ENCODE measurements at regions not wholly inside any gene's neighbourhood (a gene's known extent, or its start where the extent isn't known, plus 50 kb on each side); places are given as distances from the start of the nearest gene placed in this dataset.

DNA sequence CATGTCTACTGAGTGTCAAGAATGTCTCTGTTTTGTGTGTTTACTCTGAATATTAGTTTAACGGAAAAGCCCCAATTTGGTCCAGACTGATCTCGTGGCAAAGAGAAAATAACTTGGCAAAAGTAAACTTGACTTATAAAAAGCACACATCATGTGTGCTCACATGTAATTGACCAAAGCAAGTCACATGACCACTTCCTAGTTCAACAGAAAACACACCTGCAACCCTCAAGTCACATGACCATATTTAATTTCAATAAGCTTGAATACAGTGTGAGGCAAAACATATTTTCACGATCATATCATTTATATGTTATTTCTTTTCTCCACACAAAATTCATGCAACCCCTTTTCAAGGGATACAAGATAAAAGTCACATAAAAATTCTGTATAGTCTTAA lies 662.4 kb downstream of the SLITRK1 start:
- TF ChIP-seq POLR2A (IDR thresholded peaks at IDR 0.05) (no peak), EP300 (IDR thresholded peaks at IDR 0.05) (no peak), POLR2AphosphoS5 (IDR thresholded peaks at IDR 0.05) (no peak)
- TF ChIP-seq, protein P1, sequence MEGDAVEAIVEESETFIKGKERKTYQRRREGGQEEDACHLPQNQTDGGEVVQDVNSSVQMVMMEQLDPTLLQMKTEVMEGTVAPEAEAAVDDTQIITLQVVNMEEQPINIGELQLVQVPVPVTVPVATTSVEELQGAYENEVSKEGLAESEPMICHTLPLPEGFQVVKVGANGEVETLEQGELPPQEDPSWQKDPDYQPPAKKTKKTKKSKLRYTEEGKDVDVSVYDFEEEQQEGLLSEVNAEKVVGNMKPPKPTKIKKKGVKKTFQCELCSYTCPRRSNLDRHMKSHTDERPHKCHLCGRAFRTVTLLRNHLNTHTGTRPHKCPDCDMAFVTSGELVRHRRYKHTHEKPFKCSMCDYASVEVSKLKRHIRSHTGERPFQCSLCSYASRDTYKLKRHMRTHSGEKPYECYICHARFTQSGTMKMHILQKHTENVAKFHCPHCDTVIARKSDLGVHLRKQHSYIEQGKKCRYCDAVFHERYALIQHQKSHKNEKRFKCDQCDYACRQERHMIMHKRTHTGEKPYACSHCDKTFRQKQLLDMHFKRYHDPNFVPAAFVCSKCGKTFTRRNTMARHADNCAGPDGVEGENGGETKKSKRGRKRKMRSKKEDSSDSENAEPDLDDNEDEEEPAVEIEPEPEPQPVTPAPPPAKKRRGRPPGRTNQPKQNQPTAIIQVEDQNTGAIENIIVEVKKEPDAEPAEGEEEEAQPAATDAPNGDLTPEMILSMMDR (IDR thresholded peaks at IDR 0.05): no peak
- no peak for ATAC-seq
- 74 to 82% methylated on average over 3 of the region's 3 CpGs for WGBS, 2 donors (ENCODE audit: low coverage in 1 of 2)

GRCh38 chr13:83216479-83217245 lies 665.6 kb downstream of the SLITRK1 start:
- Histone ChIP-seq H3K36me3 (no peaks in the 10 kb centered on the region), H3K27me3 (no peaks in the 10 kb centered on the region), H3K4me3 (no peak overlapping the region), H3K27ac (no peak overlapping the region), H3K9me3 (peaks cover 0 to 7% (median 0%) of the 10 kb centered on the region in 3 donors), H3K4me1 (no peaks in the 10 kb centered on the region)
- TF ChIP-seq, protein P1 (IDR thresholded peaks at IDR 0.05): no peak
- TF ChIP-seq EP300 (IDR thresholded peaks at IDR 0.05): no peak
- TF ChIP-seq POLR2AphosphoS5 (IDR thresholded peaks at IDR 0.05): no peak
- TF ChIP-seq POLR2A (IDR thresholded peaks at IDR 0.05): no peak
- 8 to 56% methylated on average over 1 of the region's 1 CpG for WGBS, 2 donors (ENCODE audit: low coverage in 1 of 2)
- ATAC-seq: no peak

More for the DNA sequence above, 662.4 kb downstream of the SLITRK1 start:
- Histone ChIP-seq H3K4me1 (no peaks in the 10 kb centered on the region), H3K27ac (no peak overlapping the region), H3K36me3 (no peaks in the 10 kb centered on the region), H3K27me3 (no peaks in the 10 kb centered on the region), H3K4me3 (no peak overlapping the region), H3K9me3 (no peaks in the 10 kb centered on the region)

DNA sequence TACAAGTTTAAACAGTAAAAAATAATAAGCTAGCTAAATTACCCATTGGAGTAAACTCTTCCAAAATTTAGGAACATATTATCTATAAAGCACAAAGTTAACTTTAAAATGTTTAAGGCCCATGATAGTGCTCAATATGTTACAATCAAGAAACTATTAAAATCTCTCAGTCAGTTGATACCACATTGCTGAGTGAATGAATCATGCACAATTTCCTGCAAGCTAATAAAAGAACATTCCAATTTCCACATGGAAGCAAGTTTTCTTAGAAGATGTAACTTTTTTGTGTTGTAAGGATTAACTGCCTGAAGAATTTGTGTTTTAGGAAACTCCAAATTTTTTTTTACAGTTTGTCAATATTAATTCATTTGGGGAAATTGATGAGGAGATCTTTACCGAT lies 666.6 kb downstream of the SLITRK1 start:
- no peaks in the 10 kb centered on the region for H3K27me3 ChIP-seq
- no peaks in the 10 kb centered on the region for H3K4me1 ChIP-seq
- no peak for TF ChIP-seq EP300 (IDR thresholded peaks at IDR 0.05)
- TF ChIP-seq POLR2A (IDR thresholded peaks at IDR 0.05): no peak
- TF ChIP-seq, protein P1 (IDR thresholded peaks at IDR 0.05): no peak
- TF ChIP-seq POLR2AphosphoS5 (IDR thresholded peaks at IDR 0.05): no peak
- no peak overlapping the region for H3K4me3 ChIP-seq
- WGBS, 2 donors (ENCODE audit: low coverage in 1 of 2): 85 to 92% methylated on average over 1 of the region's 1 CpG
- H3K27ac ChIP-seq: no peak overlapping the region
- H3K9me3 ChIP-seq: peaks cover 0 to 15% (median 0%) of the 10 kb centered on the region in 3 donors
- H3K36me3 ChIP-seq: no peaks in the 10 kb centered on the region
- ATAC-seq: no peak

- TF ChIP-seq, protein P1 (IDR thresholded peaks at IDR 0.05): no peak
- TF ChIP-seq EP300 (IDR thresholded peaks at IDR 0.05) (no peak), POLR2AphosphoS5 (IDR thresholded peaks at IDR 0.05) (no peak), POLR2A (IDR thresholded peaks at IDR 0.05) (no peak)
- ATAC-seq: no peak
- H3K4me1 ChIP-seq: no peaks in the 10 kb centered on the region
- no peak overlapping the region for H3K27ac ChIP-seq
- H3K27me3 ChIP-seq: no peaks in the 10 kb centered on the region
- 25 to 67% methylated on average over 1 of the region's 1 CpG for WGBS, 2 donors (ENCODE audit: low coverage in 1 of 2)
- no peaks in the 10 kb centered on the region for H3K36me3 ChIP-seq
- H3K9me3 ChIP-seq: peaks cover 0 to 27% (median 0%) of the 10 kb centered on the region in 3 donors
- H3K4me3 ChIP-seq: no peak overlapping the region
These were observed 667.8 kb downstream of the SLITRK1 start for GRCh38 chr13:83214452-83214851.

GRCh38 chr13:83211301-83211700 lies 671.0 kb downstream of the SLITRK1 start:
- Histone ChIP-seq H3K4me1 (no peaks in the 10 kb centered on the region), H3K27ac (no peak overlapping the region), H3K36me3 (no peaks in the 10 kb centered on the region), H3K4me3 (no peak overlapping the region), H3K27me3 (no peaks in the 10 kb centered on the region), H3K9me3 (peaks cover 0 to 36% (median 0%) of the 10 kb centered on the region in 3 donors)
- no peak for ATAC-seq
- WGBS, 2 donors (ENCODE audit: low coverage in 1 of 2): 80% methylated on average over 1 of the region's 1 CpG; no CpG with 5 or more reads in 1 of the 2 donors
- TF ChIP-seq, protein P1 (IDR thresholded peaks at IDR 0.05): no peak
- TF ChIP-seq POLR2A (IDR thresholded peaks at IDR 0.05): no peak
- no peak for TF ChIP-seq POLR2AphosphoS5 (IDR thresholded peaks at IDR 0.05)
- TF ChIP-seq EP300 (IDR thresholded peaks at IDR 0.05): no peak

Data from gastroesophageal sphincter (tissue), 4 donors.